WTC11 (cell line): ENCODE measurements at regions not wholly inside any gene's neighbourhood (a gene's known extent, or its start where the extent isn't known, plus 50 kb on each side); places are given as distances from the start of the nearest gene placed in this dataset.

Experiments used
- CDX4 ChIP-seq: fragments of 250-450 bp; sonication (Bioruptor Pico); IDR thresholded peaks from 2 replicates; pipeline ENCODE4 v1.9.0; 2021; ENCODE audit warnings: moderate library complexity, mild to moderate bottlenecking, inconsistent platforms, borderline replicate concordance
- CTCF ChIP-seq: fragments of 200-600 bp; IDR thresholded peaks from 2 replicates; pipeline ENCODE4 v1.8.0; 2022; ENCODE audit warnings: antibody characterized with exemption
- JUN ChIP-seq: sonication (generic); formaldehyde crosslinking; IDR thresholded peaks from 2 replicates; pipeline ENCODE4 v1.8.0; 2023; ENCODE audit warnings: mild to moderate bottlenecking, missing genetic modification reagents
- TEAD1 ChIP-seq: sonication (generic); formaldehyde crosslinking; IDR thresholded peaks from 2 replicates; pipeline ENCODE4 v1.8.0; 2022; ENCODE audit warnings: mild to moderate bottlenecking, missing genetic modification reagents
- ZNF121 ChIP-seq: sonication (generic); formaldehyde crosslinking; IDR thresholded peaks from 2 replicates; pipeline ENCODE4 v1.8.0; 2023; ENCODE audit warnings: missing genetic modification reagents

- no peak for TF ChIP-seq TEAD1 (CRISPR knock-in tag)
- no peak for TF ChIP-seq CDX4 (CRISPR knock-in tag)
- no peak for TF ChIP-seq JUN (CRISPR knock-in tag)
- no peak for TF ChIP-seq ZNF121 (CRISPR knock-in tag)
- TF ChIP-seq CTCF: no peak
Observed at GRCh38 chr11:28738549-28738948, 630.4 kb downstream of the METTL15 start.
